Suprapubic skin (tissue), 4 donors: ENCODE measurements at regions not wholly inside any gene's neighbourhood (a gene's known extent, or its start where the extent isn't known, plus 50 kb on each side); places are given as distances from the start of the nearest gene placed in this dataset.

Experiments
- DNase-seq, 2 donors: peaks; one replicate each; pipeline ENCODE4 v3.0.0-alpha.2; 2019; ENCODE audit warnings: low spot score in 2 of 2
- H3K27ac ChIP-seq: fragments of 200-600 bp; sonication (generic); one replicate; pipeline ENCODE4 v1.5.1; 2019
- H3K27me3 ChIP-seq: fragments of 200-600 bp; sonication (generic); one replicate; pipeline ENCODE4 v1.5.1; 2019
- H3K36me3 ChIP-seq: fragments of 200-600 bp; sonication (generic); one replicate; pipeline ENCODE4 v1.5.1; 2019
- H3K4me1 ChIP-seq: fragments of 200-600 bp; sonication (generic); one replicate; pipeline ENCODE4 v1.5.1; 2019
- H3K4me3 ChIP-seq: fragments of 200-600 bp; sonication (generic); one replicate; pipeline ENCODE4 v1.5.1; 2019; ENCODE audit warnings: mild to moderate bottlenecking
- H3K9me3 ChIP-seq: fragments of 200-600 bp; sonication (generic); one replicate; pipeline ENCODE4 v1.5.1; 2019
- CTCF ChIP-seq, 2 donors: fragments of 200-600 bp in 1 of 2; fragments of 450-650 bp in 1 of 2; sonication (generic) in 1 of 2; IDR thresholded peaks; one replicate each; pipeline ENCODE4 v1.5.1; 2016 to 2019; ENCODE audit warnings: antibody characterized with exemption in 2 of 2, mild to moderate bottlenecking in 1 of 2, moderate library complexity in 1 of 2
- EP300 ChIP-seq: sonication (generic); formaldehyde crosslinking; IDR thresholded peaks from one replicate; pipeline ENCODE4 v1.6.1; 2017; ENCODE audit warnings: antibody characterized with exemption
- POLR2A ChIP-seq, 2 donors: fragments of 450-650 bp; IDR thresholded peaks; one replicate each; pipeline ENCODE4 v1.6.1; 2017; ENCODE audit warnings: antibody characterized with exemption in 2 of 2, mild to moderate bottlenecking in 2 of 2, moderate library complexity in 2 of 2
- POLR2AphosphoS5 ChIP-seq, 3 donors: sonication (generic); formaldehyde crosslinking; IDR thresholded peaks; one replicate each; pipeline ENCODE4 v1.6.1; 2017; ENCODE audit warnings: antibody characterized with exemption in 3 of 3
- WGBS: methylation state at CpG from one replicate; pipeline ENCODE4 v1.1.5; 2018; 5-methylcytosine and 5-hydroxymethylcytosine counted together

- Histone ChIP-seq H3K27me3 (peaks cover 4% of the 10 kb centered on the region), H3K36me3 (no peaks in the 10 kb centered on the region), H3K9me3 (no peaks in the 10 kb centered on the region), H3K4me3 (no peak overlapping the region), H3K4me1 (no peaks in the 10 kb centered on the region), H3K27ac (no peak overlapping the region)
- no peak for DNase-seq
- TF ChIP-seq POLR2AphosphoS5 (IDR thresholded peaks at IDR 0.05) (no peak), EP300 (no peak)
Measured at GRCh38 chr21:38556390-38556789, 58.1 kb upstream of the ERG start.

GRCh38 chr21:38561205-38561604 is 62.9 kb upstream of the ERG start:
- DNase-seq, result no peak
- no peaks in the 10 kb centered on the region for H3K9me3 ChIP-seq
- no peaks in the 10 kb centered on the region for H3K36me3 ChIP-seq
- H3K27ac ChIP-seq, result no peak overlapping the region
- H3K27me3 ChIP-seq, result peaks cover 10% of the 10 kb centered on the region
- TF ChIP-seq POLR2A (IDR thresholded peaks at IDR 0.05), result no peak
- TF ChIP-seq CTCF (IDR thresholded peaks at IDR 0.05), result no peak
- TF ChIP-seq POLR2AphosphoS5 (IDR thresholded peaks at IDR 0.05), result no peak
- no peak for TF ChIP-seq EP300
- H3K4me3 ChIP-seq, result no peak overlapping the region
- no peaks in the 10 kb centered on the region for H3K4me1 ChIP-seq

- Histone ChIP-seq H3K36me3 (no peaks in the 10 kb centered on the region), H3K4me3 (no peak overlapping the region), H3K27me3 (peaks cover 17% of the 10 kb centered on the region), H3K27ac (no peak overlapping the region), H3K4me1 (no peaks in the 10 kb centered on the region), H3K9me3 (no peaks in the 10 kb centered on the region)
- DNase-seq, result no peak
- no peak for TF ChIP-seq POLR2A (IDR thresholded peaks at IDR 0.05)
- no peak for TF ChIP-seq POLR2AphosphoS5 (IDR thresholded peaks at IDR 0.05)
- TF ChIP-seq EP300, result no peak
- no peak for TF ChIP-seq CTCF (IDR thresholded peaks at IDR 0.05)
- WGBS, result 74% methylated on average over 7 of the region's 7 CpGs
Measured at GRCh38 chr21:38561613-38562581, 63.6 kb upstream of the ERG start.

- Histone ChIP-seq H3K4me3 (peak overlapping the region; percentile 27), H3K4me1 (peaks cover 4% of the 10 kb centered on the region), H3K9me3 (no peaks in the 10 kb centered on the region), H3K27me3 (peaks cover 38% of the 10 kb centered on the region), H3K36me3 (no peaks in the 10 kb centered on the region), H3K27ac (no peak overlapping the region)
- 31% methylated on average over 17 of the region's 17 CpGs for WGBS
- no peak for TF ChIP-seq EP300
- TF ChIP-seq POLR2AphosphoS5 (IDR thresholded peaks at IDR 0.05), result no peak
- TF ChIP-seq POLR2A (IDR thresholded peaks at IDR 0.05), result no peak
- no peak for TF ChIP-seq CTCF (IDR thresholded peaks at IDR 0.05)
- no peak for DNase-seq
Measured at GRCh38 chr21:38567335-38567969, 69.2 kb upstream of the ERG start.

- peaks cover 38% of the 10 kb centered on the region for H3K27me3 ChIP-seq
- H3K27ac ChIP-seq, result no peak overlapping the region
- TF ChIP-seq POLR2AphosphoS5 (IDR thresholded peaks at IDR 0.05), result no peak
- TF ChIP-seq EP300, result no peak
- no peak for TF ChIP-seq POLR2A (IDR thresholded peaks at IDR 0.05)
- TF ChIP-seq CTCF (IDR thresholded peaks at IDR 0.05), result no peak
- no peaks in the 10 kb centered on the region for H3K9me3 ChIP-seq
- H3K36me3 ChIP-seq, result no peaks in the 10 kb centered on the region
- 68% methylated on average over 7 of the region's 7 CpGs for WGBS
- H3K4me3 ChIP-seq, result peak overlapping the region; percentile 27
- H3K4me1 ChIP-seq, result peaks cover 4% of the 10 kb centered on the region
- no peak for DNase-seq
Measured at GRCh38 chr21:38567970-38568360, 69.7 kb upstream of the ERG start.
